ENCODE measurements at regions not wholly inside any gene's neighbourhood (a gene's known extent, or its start where the extent isn't known, plus 50 kb on each side); places are given as distances from the start of the nearest gene placed in this dataset.
"Not testable (repeated sequence)": the region's sequence is repeated elsewhere in the genome, so short reads cannot be mapped to it uniquely, and the experiment has no call there.

- in situ Hi-C loops (cut with HindIII; ENCODE audit: low sequenced_read_pairs): no loop called here
These were observed 238.8 kb downstream of the EMX2 start for GRCh38 chr10:117781216-117781831.

- in situ Hi-C loops (cut with HindIII; ENCODE audit: low sequenced_read_pairs): no loop called here
These were observed 239.7 kb downstream of the EMX2 start for GRCh38 chr10:117782276-117782675.

DNA sequence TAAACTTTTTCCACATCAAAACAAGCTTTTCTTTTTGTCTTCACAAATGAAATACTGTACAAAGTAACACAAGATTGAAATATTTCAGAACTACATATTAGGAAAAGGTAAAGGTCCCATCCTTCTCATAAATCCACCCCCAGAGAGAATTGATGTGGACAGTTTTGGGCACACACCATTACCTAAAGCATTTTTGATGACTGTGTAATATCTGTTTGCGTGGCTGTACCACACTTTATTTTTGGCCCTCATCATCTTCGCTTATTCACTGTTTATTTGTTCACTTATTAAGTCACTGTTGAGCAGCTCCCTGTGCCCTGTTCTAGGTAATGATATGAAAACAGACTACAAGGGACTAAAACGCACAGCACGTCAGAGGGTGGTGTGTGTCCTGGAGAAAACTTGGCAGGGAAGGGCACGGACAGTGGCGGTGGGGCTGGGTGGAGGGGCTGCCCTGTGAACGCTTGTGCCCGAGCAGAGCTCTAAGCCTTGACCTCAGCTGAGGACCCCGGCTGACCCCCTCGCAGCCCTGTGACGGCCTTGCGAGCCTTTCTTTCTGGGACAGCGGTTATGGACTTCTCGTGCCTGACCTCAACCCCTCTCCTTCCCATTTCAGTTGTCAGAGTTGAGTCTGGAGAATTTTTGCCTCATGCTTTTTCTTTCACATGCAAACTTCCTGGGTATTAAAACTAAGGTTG lies 241.3 kb downstream of the EMX2 start:
- in situ Hi-C loops (cut with HindIII; ENCODE audit: low sequenced_read_pairs): no loop called here

DNA sequence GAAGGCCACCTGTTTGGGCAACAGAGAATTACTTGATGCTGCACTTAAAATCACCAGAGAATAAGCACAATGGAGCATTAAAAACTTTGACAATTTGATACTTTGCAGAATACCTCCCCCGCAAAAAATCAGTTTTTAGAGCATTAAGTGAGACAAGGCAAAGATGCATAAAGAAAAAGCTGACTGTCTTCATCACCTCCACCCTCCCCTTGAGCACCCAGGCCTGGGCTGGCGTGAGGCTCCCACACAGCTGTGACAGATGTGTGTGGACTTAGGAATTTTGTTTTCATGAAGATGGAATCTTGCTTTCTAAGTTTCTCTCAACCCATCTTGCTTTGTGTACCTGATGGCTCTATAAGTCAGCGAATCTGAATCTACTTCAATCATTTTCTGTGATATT lies 242.2 kb downstream of the EMX2 start:
- in situ Hi-C loops (cut with HindIII; ENCODE audit: low sequenced_read_pairs): no loop called here

DNA sequence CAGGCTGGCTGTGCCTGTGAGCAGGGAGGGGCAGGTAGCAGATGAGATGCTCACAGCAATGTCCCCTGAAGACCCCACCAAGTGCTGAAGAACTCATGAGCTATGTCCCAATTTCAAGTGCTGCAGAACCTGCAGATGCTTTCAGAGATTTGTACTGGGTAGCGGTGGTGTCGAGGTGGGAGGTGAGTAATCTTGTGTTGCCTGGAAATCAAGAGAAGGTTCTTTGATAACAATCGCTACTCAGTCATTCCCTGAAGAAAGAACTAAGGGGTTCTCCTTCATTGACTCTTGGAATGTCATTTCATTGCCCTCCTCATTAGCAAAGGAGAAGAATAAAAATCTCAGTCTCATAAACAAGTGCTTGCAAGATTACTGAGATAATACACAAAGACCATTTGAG lies 246.4 kb downstream of the EMX2 start:
- in situ Hi-C loops (cut with HindIII; ENCODE audit: low sequenced_read_pairs): no loop called here

DNA sequence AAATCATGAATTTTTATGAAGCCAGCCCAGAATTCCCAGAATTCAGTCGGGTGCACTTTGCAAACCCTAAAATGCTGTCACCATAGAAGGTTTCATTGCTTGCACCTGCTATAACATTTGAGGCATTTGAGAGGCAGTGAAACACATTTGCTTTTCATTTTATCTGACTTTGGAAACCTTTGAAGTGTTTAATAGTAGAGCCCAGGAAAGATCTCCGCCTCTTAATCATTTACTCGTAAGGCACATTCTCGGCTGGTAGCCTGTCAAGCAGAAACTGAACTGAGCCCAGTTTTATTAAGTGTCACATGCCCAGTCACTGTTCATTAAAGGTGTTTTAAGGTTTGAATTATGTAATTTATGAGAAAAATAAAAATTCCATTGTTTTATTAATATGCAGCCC lies 247.6 kb downstream of the EMX2 start:
- in situ Hi-C loops (cut with HindIII; ENCODE audit: low sequenced_read_pairs): no loop called here

DNA sequence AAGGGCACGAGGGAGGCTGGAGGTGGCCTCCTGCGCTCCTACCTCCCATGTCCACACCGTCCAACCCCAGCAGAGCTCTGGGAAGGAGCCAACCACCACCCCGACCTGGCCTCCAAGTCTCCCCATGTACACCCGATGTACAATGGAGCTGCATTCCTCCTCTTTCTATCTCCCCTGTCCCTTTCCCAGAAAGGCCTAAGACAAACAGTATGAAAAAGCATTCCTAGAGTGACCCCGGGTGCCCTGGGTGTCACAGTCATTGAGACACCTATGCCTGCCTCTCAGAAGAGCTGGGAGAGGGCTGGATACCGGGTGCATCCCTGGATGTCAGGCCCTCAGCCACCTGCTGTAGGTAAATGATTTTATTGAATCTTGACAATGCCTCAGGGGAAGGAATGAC lies 248.1 kb downstream of the EMX2 start:
- in situ Hi-C loops (cut with HindIII; ENCODE audit: low sequenced_read_pairs): no loop called here

- in situ Hi-C loops (cut with HindIII; ENCODE audit: low sequenced_read_pairs): no loop called here
These were observed 249.7 kb downstream of the EMX2 start for GRCh38 chr10:117792214-117792613.

DNA sequence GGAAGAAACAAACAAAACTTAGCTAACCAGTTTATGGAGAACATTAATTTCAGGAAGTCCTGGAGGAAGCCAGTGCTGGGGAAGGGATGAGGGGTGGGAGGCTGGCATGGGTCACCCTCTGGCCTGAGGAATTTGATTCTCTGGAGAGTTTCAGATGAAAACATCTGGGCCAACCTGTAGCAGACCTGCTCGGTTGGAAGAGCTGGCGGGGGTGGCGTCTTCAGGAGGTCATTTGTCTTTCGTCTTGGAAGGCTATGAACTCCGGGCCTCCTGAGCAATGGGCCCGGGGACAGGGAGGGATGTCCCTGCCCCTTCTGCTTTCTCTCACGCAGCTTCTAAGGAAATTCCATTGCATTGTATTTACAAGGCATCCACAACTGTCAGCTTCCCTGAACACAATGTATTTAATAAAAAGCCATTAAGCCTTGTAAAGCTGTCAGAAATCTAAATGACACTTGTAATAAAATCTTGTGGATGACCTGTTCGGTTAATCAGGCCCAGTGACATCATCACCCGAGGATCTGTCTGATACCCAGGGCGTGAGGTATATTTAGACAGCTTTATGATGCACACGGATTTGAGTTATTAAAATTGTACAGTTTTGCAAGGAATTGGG lies 250.5 kb downstream of the RAB11FIP2 start:
- in situ Hi-C loops (cut with HindIII; ENCODE audit: low sequenced_read_pairs): no loop called here

- in situ Hi-C loops (cut with HindIII; ENCODE audit: low sequenced_read_pairs): no loop called here
These were observed 249.4 kb downstream of the RAB11FIP2 start for GRCh38 chr10:117797296-117797695.

DNA sequence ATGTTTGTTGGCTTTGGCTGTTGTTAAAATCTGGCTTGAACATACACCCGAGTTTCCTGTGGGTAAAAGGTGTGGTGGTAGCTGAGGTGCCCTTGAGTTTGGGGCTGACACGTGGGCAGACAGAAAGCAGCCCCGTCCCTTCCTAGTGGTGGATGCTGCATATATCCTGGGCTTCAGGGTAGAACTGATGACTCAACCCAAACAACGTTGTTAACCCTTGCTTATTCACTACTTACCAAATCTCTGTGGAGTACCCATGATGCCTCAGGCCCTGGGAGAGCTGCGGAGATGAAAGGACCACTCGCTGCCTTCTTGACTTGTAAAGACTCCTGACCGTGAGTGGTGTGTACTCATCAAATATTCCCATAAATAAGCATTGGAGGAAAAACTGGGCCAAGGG lies 245.1 kb downstream of the RAB11FIP2 start:
- in situ Hi-C loops (cut with HindIII; ENCODE audit: low sequenced_read_pairs): no loop called here

- in situ Hi-C loops (cut with HindIII; ENCODE audit: low sequenced_read_pairs): no loop called here
These were observed 242.2 kb downstream of the RAB11FIP2 start for GRCh38 chr10:117804470-117805011.

DNA sequence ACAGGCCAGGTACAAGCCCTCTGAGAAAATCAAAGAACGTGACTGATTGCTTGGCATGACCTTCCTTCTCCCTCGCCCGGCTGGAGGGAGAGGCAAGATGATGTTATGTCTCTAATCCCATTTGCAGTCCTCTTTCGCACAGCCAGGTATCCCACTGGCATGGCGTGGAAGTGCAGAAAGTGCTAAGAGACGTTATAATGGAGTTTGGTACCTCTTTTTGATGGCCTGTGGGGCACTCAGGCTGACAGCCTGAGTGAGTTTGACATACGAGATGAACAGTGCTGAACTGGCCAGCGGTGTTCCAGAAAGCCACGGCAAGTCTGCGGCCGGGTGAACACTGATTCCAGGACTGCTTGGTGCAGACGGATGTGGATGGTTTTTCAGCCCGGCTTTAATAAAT lies 241.6 kb downstream of the RAB11FIP2 start:
- in situ Hi-C loops (cut with HindIII; ENCODE audit: low sequenced_read_pairs): no loop called here

GRCh38 chr10:117807441-117807840 lies 239.3 kb downstream of the RAB11FIP2 start:
- in situ Hi-C loops (cut with HindIII; ENCODE audit: low sequenced_read_pairs): no loop called here

DNA sequence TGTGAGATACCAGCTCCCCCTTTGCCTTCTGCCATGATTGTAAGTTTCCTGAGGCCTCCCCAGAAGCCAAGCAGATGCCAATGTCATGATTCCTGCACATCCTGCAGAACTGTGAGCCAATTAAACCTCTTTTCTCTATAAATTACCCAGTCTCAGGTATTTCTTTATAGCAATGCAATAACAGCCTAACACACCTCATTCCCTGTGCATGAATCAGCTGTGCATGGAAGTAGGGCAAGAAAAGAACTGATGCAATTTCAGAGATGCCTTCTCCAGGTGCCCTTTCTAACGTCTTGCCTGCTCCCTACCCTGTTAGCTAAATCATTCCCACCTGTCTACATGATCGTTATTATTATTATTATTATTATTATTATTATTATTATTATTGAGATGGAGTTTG lies 230.9 kb downstream of the RAB11FIP2 start:
- in situ Hi-C loops (cut with HindIII; ENCODE audit: low sequenced_read_pairs): not testable (repeated sequence)

- in situ Hi-C loops (cut with HindIII; ENCODE audit: low sequenced_read_pairs): no loop called here
These were observed 229.6 kb downstream of the RAB11FIP2 start for GRCh38 chr10:117817116-117817515.

DNA sequence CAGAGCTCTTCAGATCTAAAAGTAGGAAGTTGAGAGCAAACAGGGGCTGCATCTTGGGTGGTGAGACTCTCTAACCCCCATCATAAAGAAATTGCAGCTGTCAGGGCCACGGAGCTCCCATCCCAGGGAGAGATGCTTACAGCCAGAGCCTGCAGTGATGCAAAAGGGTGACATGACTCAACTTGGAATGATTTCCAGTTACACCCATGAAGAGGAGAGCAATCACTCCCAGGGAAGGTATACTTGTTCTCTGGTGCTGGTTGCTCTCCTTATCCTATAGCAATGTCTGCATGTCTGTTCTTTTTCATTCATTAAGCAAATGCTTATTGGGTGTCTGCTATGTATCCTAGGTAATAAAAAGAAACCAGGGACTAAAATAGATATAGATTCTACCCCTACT lies 228.0 kb downstream of the RAB11FIP2 start:
- in situ Hi-C loops (cut with HindIII; ENCODE audit: low sequenced_read_pairs): no loop called here

DNA sequence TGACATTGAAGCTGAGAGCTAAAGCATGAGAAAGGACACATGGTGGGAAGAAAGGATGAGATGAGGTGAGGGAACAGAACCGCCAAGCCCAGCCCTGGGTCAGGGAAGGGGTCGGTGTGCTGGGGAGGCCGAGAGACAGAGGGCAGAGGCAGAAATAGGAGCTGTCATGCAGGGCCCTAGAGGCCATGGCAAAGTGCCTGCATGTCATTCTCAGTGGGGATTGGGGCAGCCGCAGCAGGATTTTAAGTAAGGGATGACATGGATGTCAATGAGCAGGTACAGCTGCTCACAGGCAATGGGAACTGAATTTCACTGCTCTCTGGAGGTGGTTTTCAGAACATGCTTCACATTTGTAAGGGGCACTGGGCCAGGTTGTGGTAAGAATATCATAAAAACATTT lies 227.4 kb downstream of the RAB11FIP2 start:
- in situ Hi-C loops (cut with HindIII; ENCODE audit: low sequenced_read_pairs): no loop called here

- in situ Hi-C loops (cut with HindIII; ENCODE audit: low sequenced_read_pairs): loop anchor here (10.0 kb wide), 1 partner anchor 49 kb away; no protein-coding TSS in a partner anchor
These were observed 222.8 kb downstream of the RAB11FIP2 start for GRCh38 chr10:117823980-117824379.

DNA sequence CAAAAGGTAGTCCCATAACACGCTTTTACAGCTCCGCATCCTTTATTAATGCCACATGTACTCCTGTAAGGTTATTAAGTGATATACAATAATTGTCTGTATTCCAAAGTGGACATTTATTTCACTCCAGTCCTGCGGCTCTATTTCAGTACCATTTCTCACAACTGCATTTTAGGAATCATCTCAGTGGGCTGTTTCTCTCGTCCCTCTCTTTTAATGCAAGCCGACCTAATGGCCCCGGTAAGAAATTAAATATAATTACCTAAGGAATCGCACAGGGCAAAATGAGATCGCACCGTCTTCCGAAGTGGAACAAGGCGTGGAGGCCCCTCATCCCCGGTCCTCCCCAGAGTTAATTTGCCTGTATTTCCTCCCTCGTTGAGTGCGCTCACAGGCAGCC lies 216.5 kb downstream of the RAB11FIP2 start:
- in situ Hi-C loops (cut with HindIII; ENCODE audit: low sequenced_read_pairs): no loop called here

DNA sequence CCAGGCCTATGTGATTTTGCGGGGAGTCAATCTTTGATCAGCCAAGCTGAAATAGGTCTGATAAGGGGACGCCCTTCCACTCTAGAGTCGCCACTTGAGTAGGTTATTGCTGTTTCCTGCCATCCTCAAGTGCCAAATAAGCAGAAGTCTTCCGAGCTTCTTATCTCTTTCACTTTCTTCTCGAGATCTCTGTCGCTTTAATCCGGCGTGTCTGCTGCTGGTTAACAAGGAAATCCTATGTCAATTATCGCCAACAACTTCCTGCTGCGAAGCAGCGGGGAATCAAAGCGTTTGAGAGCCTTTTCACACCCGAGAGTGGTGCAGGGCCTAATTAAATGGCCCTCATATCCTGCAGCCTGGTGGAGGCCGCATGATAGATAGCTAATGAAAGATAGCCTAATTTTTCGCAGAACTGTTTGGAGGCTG lies 215.9 kb downstream of the RAB11FIP2 start:
- in situ Hi-C loops (cut with HindIII; ENCODE audit: low sequenced_read_pairs): no loop called here

Measured in DLD1 (cell line).